H1 (cell line): ENCODE measurements at regions not wholly inside any gene's neighbourhood (a gene's known extent, or its start where the extent isn't known, plus 50 kb on each side); places are given as distances from the start of the nearest gene placed in this dataset.

ENCODE experiments used
- CTCF ChIA-PET: fragments of 300-600 bp; sonication (Branson Sonifier 250); formaldehyde crosslinking; loops from one replicate; lab custom pipeline; 2021; ENCODE audit not compliant: partially characterized antibody; lab: Charles Lee
- POLR2A ChIA-PET: fragments of 300-600 bp; sonication (Branson Sonifier 250); formaldehyde crosslinking; loops from one replicate; lab custom pipeline; 2021; ENCODE audit warnings: inconsistent platforms; ENCODE audit not compliant: partially characterized antibody; lab: Charles Lee
- DNase-seq, 2 experiments: peaks; one replicate each; pipeline versions ENCODE4 v3.0.0 to v3.0.0-alpha.2; 2010 to 2022; ENCODE audit warnings: low spot score in 2 of 2, low read depth in 1 of 2, mixed read lengths in 1 of 2
- FAIRE-seq: peaks from 2 replicates; lab custom pipeline; 2011; peaks lifted over from hg19 to GRCh38; lab: Jason Lieb, UNC
- H2AFZ ChIP-seq: 2 replicates; pipeline ENCODE4 v1.8.1; 2012; ENCODE audit warnings: low read length, inconsistent platforms
- H2AK5ac ChIP-seq: 2 replicates; pipeline ENCODE4 v1.6.1; 2013; ENCODE audit warnings: low read depth, low read length
- H2BK120ac ChIP-seq: replicated peaks from 2 replicates; pipeline ENCODE3; 2013; ENCODE audit warnings: low read depth, low read length, inconsistent platforms
- H2BK12ac ChIP-seq: 2 replicates; pipeline ENCODE4 v1.6.1; 2013; ENCODE audit warnings: low read depth, low read length
- H2BK15ac ChIP-seq: 2 replicates; pipeline ENCODE4 v1.6.1; 2013; ENCODE audit warnings: low read length
- H2BK20ac ChIP-seq: 2 replicates; pipeline ENCODE4 v1.6.1; 2013; ENCODE audit warnings: low read length
- H2BK5ac ChIP-seq: 2 replicates; pipeline ENCODE4 v1.6.1; 2013; ENCODE audit warnings: low read depth, low read length
- H3K14ac ChIP-seq: 2 replicates; pipeline ENCODE4 v1.6.1; 2013; ENCODE audit warnings: inconsistent platforms; ENCODE audit not compliant: insufficient read length
- H3K18ac ChIP-seq: 2 replicates; pipeline ENCODE4 v1.6.1; 2013; ENCODE audit warnings: low read length; ENCODE audit errors: extremely low read depth
- H3K23ac ChIP-seq: 2 replicates; pipeline ENCODE4 v1.6.1; 2013; ENCODE audit warnings: inconsistent platforms; ENCODE audit not compliant: insufficient read length
- H3K23me2 ChIP-seq: 2 replicates; pipeline ENCODE4 v1.6.1; 2013; ENCODE audit warnings: low read depth, low read length
- H3K27ac ChIP-seq: 2 replicates; pipeline ENCODE4 v1.6.1; 2011; ENCODE audit warnings: low read depth, low read length, inconsistent platforms
- H3K27me3 ChIP-seq, 4 experiments: replicated peaks in 1 of 4; 1 replicate in 1 of 4; 2 replicates in 3 of 4; pipeline versions ENCODE4 v1.6.1 to v1.8.1; 2011 to 2013; ENCODE audit warnings: low read length in 3 of 4, mild to moderate bottlenecking in 3 of 4, inconsistent platforms in 2 of 4, mixed read lengths in 2 of 4, moderate library complexity in 1 of 4; ENCODE audit not compliant: control insufficient read depth in 3 of 4, insufficient read depth in 3 of 4; ENCODE audit errors: extremely low read depth in 1 of 4
- H3K36me3 ChIP-seq, 4 experiments: 2 replicates each; pipeline versions ENCODE4 v1.6.1 to v1.8.1; 2011 to 2013; ENCODE audit warnings: mild to moderate bottlenecking in 4 of 4, low read length in 3 of 4, moderate library complexity in 2 of 4, control low read depth in 1 of 4, inconsistent platforms in 1 of 4; ENCODE audit not compliant: insufficient read depth in 4 of 4, control insufficient read depth in 2 of 4
- H3K4ac ChIP-seq: replicated peaks from 2 replicates; pipeline ENCODE3; 2013; ENCODE audit warnings: low read length, low read depth, mixed read lengths, inconsistent platforms; ENCODE audit not compliant: insufficient read length
- H3K4me1 ChIP-seq, 4 experiments: replicated peaks in 1 of 4; 1 replicate in 1 of 4; 2 replicates in 3 of 4; pipeline versions ENCODE4 v1.6.1 to v1.8.1; 2011 to 2013; ENCODE audit warnings: low read length in 3 of 4, inconsistent platforms in 2 of 4, mixed read lengths in 1 of 4; ENCODE audit not compliant: insufficient read depth in 4 of 4, control insufficient read depth in 3 of 4
- H3K4me2 ChIP-seq, 2 experiments: 2 replicates each; pipeline versions ENCODE4 v1.6.1 to v1.8.1; 2011 to 2013; ENCODE audit warnings: low read depth in 2 of 2, low read length in 2 of 2, control low read depth in 1 of 2, inconsistent platforms in 1 of 2, mild to moderate bottlenecking in 1 of 2; ENCODE audit not compliant: insufficient read depth in 1 of 2
- H3K4me3 ChIP-seq, 4 experiments: fragments of 200-600, 300-600 bp in 1 of 4; sonication (generic), shearing (Covaris generic), sonication (Bioruptor Twin) in 1 of 4; 2 replicates each; pipeline versions ENCODE4 v1.5.1 to v1.8.1; 2011 to 2016; ENCODE audit warnings: low read length in 4 of 4, low read depth in 3 of 4, control low read depth in 2 of 4, inconsistent platforms in 2 of 4, mild to moderate bottlenecking in 2 of 4, mixed read lengths in 1 of 4, moderate library complexity in 1 of 4; ENCODE audit not compliant: insufficient read depth in 2 of 4; ENCODE audit errors: extremely low read depth in 1 of 4
- H3K56ac ChIP-seq: replicated peaks from 2 replicates; pipeline ENCODE3; 2013; ENCODE audit warnings: low read depth, mild to moderate bottlenecking, mixed read lengths, low read length, inconsistent platforms; ENCODE audit not compliant: insufficient read length
- H3K79me1 ChIP-seq: 2 replicates; pipeline ENCODE4 v1.6.1; 2013; ENCODE audit warnings: low read depth, low read length, control low read depth
- H3K79me2 ChIP-seq, 2 experiments: 2 replicates each; pipeline versions ENCODE4 v1.6.1 to v1.8.1; 2012 to 2013; ENCODE audit warnings: low read length in 2 of 2, mild to moderate bottlenecking in 2 of 2, inconsistent platforms in 1 of 2; ENCODE audit not compliant: insufficient read depth in 2 of 2, control insufficient read depth in 1 of 2
- H3K9ac ChIP-seq, 4 experiments: replicated peaks in 1 of 4; 1 replicate in 1 of 4; 2 replicates in 3 of 4; pipeline versions ENCODE4 v1.6.1 to v1.8.1; 2011 to 2013; ENCODE audit warnings: low read depth in 3 of 4, low read length in 3 of 4, control low read depth in 2 of 4, mild to moderate bottlenecking in 2 of 4, moderate library complexity in 2 of 4, inconsistent platforms in 1 of 4; ENCODE audit errors: extremely low read depth in 1 of 4
- H3K9me3 ChIP-seq, 2 experiments: 2 replicates each; pipeline versions ENCODE4 v1.6.1 to v1.8.1; 2012 to 2013; ENCODE audit warnings: mild to moderate bottlenecking in 2 of 2, moderate library complexity in 2 of 2, control low read depth in 1 of 2, inconsistent platforms in 1 of 2, low read depth in 1 of 2, low read length in 1 of 2, mixed read lengths in 1 of 2; ENCODE audit not compliant: insufficient read depth in 2 of 2
- H4K20me1 ChIP-seq, 2 experiments: replicated peaks in 1 of 2; 2 replicates each; pipeline versions ENCODE3 to v1.8.1; 2011 to 2013; ENCODE audit warnings: inconsistent platforms in 2 of 2, low read length in 2 of 2, mild to moderate bottlenecking in 1 of 2; ENCODE audit not compliant: insufficient read depth in 2 of 2, control insufficient read depth in 1 of 2
- H4K5ac ChIP-seq: 2 replicates; pipeline ENCODE4 v1.6.1; 2013; ENCODE audit warnings: low read length, low read depth, mixed read lengths, inconsistent platforms; ENCODE audit not compliant: insufficient read length
- H4K8ac ChIP-seq: 2 replicates; pipeline ENCODE4 v1.8.0; 2013; ENCODE audit warnings: mild to moderate bottlenecking, moderate library complexity, low read length, inconsistent platforms; ENCODE audit not compliant: insufficient read depth; ENCODE audit errors: extremely low read depth
- H4K91ac ChIP-seq: replicated peaks from 2 replicates; pipeline ENCODE3; 2013; ENCODE audit warnings: low read length, mixed read lengths, inconsistent platforms; ENCODE audit not compliant: insufficient read length
- CHD1 ChIP-seq: IDR thresholded peaks from 2 replicates; pipeline ENCODE4 v1.6.1; 2012; ENCODE audit warnings: low read depth, low read length, improper control_type of control experiment
- RXRA ChIP-seq: IDR thresholded peaks from 2 replicates; pipeline ENCODE4 v1.6.1; 2011; ENCODE audit warnings: low read depth, mild to moderate bottlenecking, low read length, moderate library complexity; ENCODE audit not compliant: insufficient read depth
- SIX5 ChIP-seq: IDR thresholded peaks from 2 replicates; pipeline ENCODE4 v1.6.1; 2011; ENCODE audit warnings: mild to moderate bottlenecking, low read depth, low read length

DNA sequence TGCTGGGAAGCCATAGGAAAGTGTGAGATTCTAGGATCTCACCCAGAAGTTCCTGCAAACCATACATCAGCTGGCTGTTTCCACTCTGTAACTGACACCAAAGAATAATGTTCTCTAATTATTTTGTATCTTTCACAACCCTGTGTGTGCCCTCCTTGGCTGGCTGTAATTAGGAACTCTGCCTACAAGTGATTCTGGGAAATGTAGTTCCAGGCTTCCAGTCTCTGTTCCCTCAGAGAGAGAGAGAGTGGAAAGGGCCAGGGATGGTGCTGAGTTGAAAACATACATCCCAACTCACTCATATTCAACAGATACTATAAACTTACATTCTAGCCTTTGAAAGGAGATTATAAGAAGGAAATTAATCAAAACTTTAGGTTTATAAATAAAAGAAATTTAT, 57.5 kb upstream of the C1QTNF7 start:
- Histone ChIP-seq H4K8ac (no peak overlapping the region), H2BK120ac (no peak overlapping the region), H4K5ac (no peak overlapping the region), H3K27ac (no peak overlapping the region), H2AK5ac (no peak overlapping the region), H3K9me3 (no peaks in the 10 kb centered on the region), H2BK12ac (no peak overlapping the region), H4K91ac (no peak overlapping the region), H3K18ac (no peak overlapping the region), H3K4me3 (no peak overlapping the region), H3K9ac (no peak overlapping the region), H2BK15ac (no peak overlapping the region), H4K20me1 (no peaks in the 10 kb centered on the region), H2BK5ac (no peak overlapping the region), H3K4me2 (no peak overlapping the region), H3K23me2 (no peaks in the 10 kb centered on the region), H3K79me1 (no peaks in the 10 kb centered on the region), H3K79me2 (no peaks in the 10 kb centered on the region), H2BK20ac (no peak overlapping the region), H3K4ac (no peak overlapping the region), H3K27me3 (no peaks in the 10 kb centered on the region), H3K36me3 (no peaks in the 10 kb centered on the region), H3K14ac (no peak overlapping the region), H2AFZ (no peak overlapping the region), H3K4me1 (no peaks in the 10 kb centered on the region), H3K56ac (no peak overlapping the region), H3K23ac (no peak overlapping the region)
- TF ChIP-seq RXRA (no peak), SIX5 (peak; percentile 28; the same call in 1 of the 2 replicates), CHD1 (no peak)
- ChIA-PET CTCF (no interaction called here), POLR2A (no interaction called here)
- no peak for DNase-seq
- FAIRE-seq, result no peak
